Muscle of leg (tissue), 3 donors: ENCODE measurements at regions not wholly inside any gene's neighbourhood (a gene's known extent, or its start where the extent isn't known, plus 50 kb on each side); places are given as distances from the start of the nearest gene placed in this dataset.
A peak's percentile ranks its signal among the peaks of the same experiment; 100 is the strongest.

Source experiments
- DNase-seq: peaks from one replicate; pipeline ENCODE4 v3.0.0; 2013
- H3K27ac ChIP-seq: one replicate; pipeline ENCODE4 v1.5.1; 2013; ENCODE audit warnings: mild to moderate bottlenecking, low read length, control low read depth
- H3K27me3 ChIP-seq: one replicate; pipeline ENCODE4 v1.6.1; 2013; ENCODE audit warnings: low read length; ENCODE audit not compliant: control insufficient read depth, insufficient read depth
- H3K36me3 ChIP-seq: one replicate; pipeline ENCODE4 v1.6.1; 2013; ENCODE audit warnings: low read length; ENCODE audit not compliant: control insufficient read depth, insufficient read depth
- H3K4me1 ChIP-seq: one replicate; pipeline ENCODE4 v1.6.1; 2013; ENCODE audit warnings: low read length; ENCODE audit not compliant: control insufficient read depth, insufficient read depth
- H3K4me3 ChIP-seq: one replicate; pipeline ENCODE4 v1.5.1; 2013; ENCODE audit warnings: low read length, control low read depth
- H3K9me3 ChIP-seq: replicated peaks from 2 replicates; pipeline ENCODE4 v1.6.1; 2013; ENCODE audit warnings: low read depth, low read length; ENCODE audit not compliant: control insufficient read depth
- WGBS: methylation state at CpG from one replicate; pipeline ENCODE4 v1.1.5; 2013; ENCODE audit warnings: missing lambda C conversion rate; ENCODE audit not compliant: insufficient coverage; 5-methylcytosine and 5-hydroxymethylcytosine counted together

DNA sequence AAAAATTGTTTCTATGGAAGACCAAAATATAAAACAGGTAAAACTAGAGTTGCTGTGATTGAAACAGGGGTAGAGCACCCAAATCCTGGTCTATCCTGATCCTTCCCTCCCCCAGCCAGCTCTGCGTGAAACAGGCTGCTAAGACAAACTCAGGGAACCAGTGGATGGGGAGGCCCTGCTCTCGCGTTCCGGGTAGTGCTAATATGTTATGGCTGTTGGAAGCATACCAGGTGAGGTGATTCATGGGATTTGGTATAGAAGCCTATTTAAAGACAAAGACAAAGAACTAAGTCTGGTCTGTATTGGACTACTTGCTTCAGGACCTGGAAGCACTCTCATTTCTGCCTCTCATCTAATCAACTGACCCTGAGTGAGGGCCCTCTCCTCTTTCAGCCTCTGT lies 63.0 kb upstream of the CCBE1 start:
- WGBS: 100% methylated on average over 3 of the region's 4 CpGs
- Histone ChIP-seq H3K27ac (no peak overlapping the region), H3K4me3 (no peak overlapping the region), H3K27me3 (no peaks in the 10 kb centered on the region), H3K9me3 (no peaks in the 10 kb centered on the region), H3K36me3 (no peaks in the 10 kb centered on the region), H3K4me1 (no peaks in the 10 kb centered on the region)
- DNase-seq: no peak

DNA sequence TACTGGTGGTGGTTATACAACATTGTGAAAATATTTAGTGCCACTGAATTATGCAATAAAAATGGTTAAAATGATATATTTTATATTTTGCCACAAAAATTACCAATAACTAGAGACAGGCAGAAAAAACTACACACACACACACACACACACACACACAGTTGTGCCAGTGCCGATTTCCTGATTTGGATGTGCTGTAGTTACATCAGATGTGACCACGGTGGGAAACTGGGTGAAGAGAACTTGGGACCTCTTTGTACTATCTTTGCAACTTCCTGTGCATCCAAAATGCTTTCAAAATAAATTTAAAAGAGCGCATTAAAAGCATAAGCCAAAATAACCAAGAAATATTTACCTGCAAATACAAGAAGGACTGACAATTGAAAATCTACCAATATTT lies 61.6 kb upstream of the CCBE1 start:
- WGBS: no CpG with 5 or more reads among the region's 3 CpGs
- Histone ChIP-seq H3K9me3 (no peaks in the 10 kb centered on the region), H3K27ac (no peak overlapping the region), H3K36me3 (no peaks in the 10 kb centered on the region), H3K4me1 (no peaks in the 10 kb centered on the region), H3K4me3 (no peak overlapping the region), H3K27me3 (no peaks in the 10 kb centered on the region)
- no peak for DNase-seq

DNA sequence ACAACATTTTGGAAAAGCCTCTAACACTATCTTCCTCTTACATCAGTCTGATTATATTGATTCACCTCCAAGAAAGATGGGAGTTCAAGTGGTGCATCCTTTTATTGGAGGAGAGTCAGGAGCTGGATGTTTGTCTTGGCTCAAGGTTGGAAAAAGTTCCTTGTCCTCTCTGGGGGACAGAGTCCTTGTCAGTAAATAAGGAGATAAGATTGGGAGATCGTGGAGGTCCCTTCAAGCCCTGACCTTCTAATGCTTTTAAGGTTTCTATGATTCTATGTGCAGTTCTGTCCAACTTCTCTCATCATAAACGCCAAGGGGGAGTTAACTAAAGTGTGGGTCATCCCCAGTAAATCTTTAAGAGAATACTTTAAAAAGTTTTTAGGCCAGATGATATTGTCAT lies 60.9 kb upstream of the CCBE1 start:
- Histone ChIP-seq H3K36me3 (no peaks in the 10 kb centered on the region), H3K27me3 (no peaks in the 10 kb centered on the region), H3K27ac (no peak overlapping the region), H3K4me3 (no peak overlapping the region), H3K9me3 (no peaks in the 10 kb centered on the region), H3K4me1 (no peaks in the 10 kb centered on the region)
- DNase-seq: peak; percentile 56
- WGBS: no CpG with 5 or more reads among the region's 2 CpGs

DNA sequence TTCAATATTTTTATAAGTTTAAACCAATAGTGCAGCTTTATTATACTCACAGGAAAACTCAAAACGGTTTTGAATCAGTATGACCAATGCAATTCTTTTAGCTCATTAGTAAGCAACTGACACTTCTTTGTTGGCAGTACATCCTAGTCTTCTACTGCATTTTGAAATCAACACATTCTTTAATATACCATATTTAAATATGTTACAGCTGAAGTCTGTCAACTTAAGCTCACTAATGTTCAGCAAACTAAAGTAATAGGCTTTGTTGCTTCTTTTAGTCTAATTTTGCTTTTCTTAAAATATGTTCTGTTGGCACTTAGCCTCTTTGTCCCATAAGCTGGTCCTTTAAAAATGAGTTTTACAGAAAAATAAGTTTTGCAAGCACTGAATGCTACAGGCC lies 55.4 kb upstream of the CCBE1 start:
- Histone ChIP-seq H3K4me1 (no peaks in the 10 kb centered on the region), H3K9me3 (no peaks in the 10 kb centered on the region), H3K27ac (no peak overlapping the region), H3K27me3 (no peaks in the 10 kb centered on the region), H3K36me3 (no peaks in the 10 kb centered on the region), H3K4me3 (no peak overlapping the region)
- WGBS: no CpG with 5 or more reads among the region's 1 CpG
- DNase-seq: no peak

DNA sequence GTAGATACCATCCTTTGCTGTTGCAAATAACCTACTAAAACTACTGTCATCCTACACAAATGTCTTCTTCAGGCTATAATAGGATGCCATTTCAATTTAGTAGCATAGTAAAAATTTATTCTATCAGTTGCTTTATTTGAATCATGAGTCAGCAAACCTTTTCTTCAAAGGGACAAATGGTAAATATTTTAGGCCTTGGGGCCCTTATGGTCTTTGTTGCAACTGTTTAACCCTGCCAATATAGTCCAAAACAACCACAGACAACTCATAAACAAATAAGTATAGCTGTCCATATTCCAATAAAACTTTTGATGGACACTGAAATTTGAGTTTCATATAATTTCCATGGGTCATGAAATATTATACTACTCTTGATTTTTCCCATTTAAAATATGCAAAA lies 54.0 kb upstream of the CCBE1 start:
- Histone ChIP-seq H3K4me3 (no peak overlapping the region), H3K9me3 (no peaks in the 10 kb centered on the region), H3K4me1 (no peaks in the 10 kb centered on the region), H3K27ac (no peak overlapping the region), H3K36me3 (no peaks in the 10 kb centered on the region), H3K27me3 (no peaks in the 10 kb centered on the region)
- DNase-seq: no peak

DNA sequence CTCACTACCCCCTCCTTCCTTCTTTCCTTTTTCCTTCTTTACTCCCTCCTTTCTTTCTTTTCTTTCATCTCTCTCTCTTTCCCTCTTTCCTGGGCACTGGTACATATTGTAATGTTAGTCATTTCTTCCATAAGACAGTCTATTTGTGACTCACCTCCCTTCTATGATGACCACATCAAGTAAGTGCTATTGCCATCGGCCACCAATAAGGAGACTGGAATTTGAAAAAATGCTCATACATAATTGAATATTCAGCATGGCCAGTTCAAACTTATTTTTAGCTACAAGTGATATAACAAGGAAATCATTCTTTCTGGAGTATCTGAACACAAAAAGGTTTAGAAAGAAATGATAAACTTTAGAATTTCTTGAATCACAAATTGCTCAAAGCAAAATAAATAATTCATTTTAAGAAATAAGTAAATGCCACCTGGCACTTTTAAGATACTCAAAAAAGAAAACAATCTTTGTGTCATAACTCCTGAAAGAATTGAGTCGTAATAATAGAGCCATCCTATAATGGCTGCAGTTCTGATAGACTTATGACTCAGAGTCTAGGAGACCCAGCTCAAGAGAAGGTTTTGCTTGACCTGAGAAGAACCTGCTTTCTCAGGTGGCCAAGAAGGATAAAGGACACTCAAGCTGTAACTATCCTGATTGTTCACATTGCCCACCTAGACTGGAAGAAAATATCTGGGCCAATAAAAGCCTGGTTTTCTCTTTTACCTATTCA lies 51.6 kb upstream of the CCBE1 start:
- WGBS: 100% methylated on average over 1 of the region's 2 CpGs
- no peaks in the 10 kb centered on the region for H3K36me3 ChIP-seq
- no peak for DNase-seq
- no peaks in the 10 kb centered on the region for H3K4me1 ChIP-seq
- H3K27ac ChIP-seq: no peak overlapping the region
- no peaks in the 10 kb centered on the region for H3K27me3 ChIP-seq
- no peaks in the 10 kb centered on the region for H3K9me3 ChIP-seq
- H3K4me3 ChIP-seq: no peak overlapping the region
